Hepatocyte (in vitro differentiated cells): ENCODE measurements at regions not wholly inside any gene's neighbourhood (a gene's known extent, or its start where the extent isn't known, plus 50 kb on each side); places are given as distances from the start of the nearest gene placed in this dataset.

Experiments
- EZH2phosphoT487 ChIP-seq: fragments of 200-600 bp; sonication (generic); IDR thresholded peaks from one replicate; pipeline ENCODE4 v1.6.1; 2018; ENCODE audit warnings: antibody characterized with exemption, mild to moderate bottlenecking, low read depth, moderate library complexity; ENCODE audit not compliant: unreplicated experiment, severe bottlenecking
- TF ChIP-seq, protein P1 (sequence below): fragments of 200-600 bp; sonication (generic); IDR thresholded peaks from 2 replicates; pipeline ENCODE4 v1.5.1; 2016; ENCODE audit warnings: antibody characterized with exemption, mild to moderate bottlenecking; ENCODE audit not compliant: poor library complexity

DNA sequence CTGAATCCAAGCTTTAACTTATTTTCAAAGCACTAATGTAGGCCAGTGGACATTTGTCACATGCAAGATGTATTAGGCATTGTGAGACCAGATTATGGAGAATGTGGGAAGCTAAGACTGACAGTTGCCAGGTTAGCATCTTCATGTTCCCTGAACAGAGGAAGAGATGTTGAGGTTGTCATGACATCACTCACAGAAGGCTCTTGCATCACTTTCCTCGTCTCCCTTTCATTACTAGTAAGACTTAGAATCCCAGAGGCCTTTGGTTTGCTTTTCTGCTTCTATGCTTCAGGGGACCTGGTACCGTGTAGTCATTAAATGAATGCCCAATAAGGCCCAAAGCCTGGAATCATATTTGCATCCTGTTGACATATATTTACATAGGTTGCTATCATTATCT lies 76.4 kb upstream of the RPS23 start:
- TF ChIP-seq, protein P1, sequence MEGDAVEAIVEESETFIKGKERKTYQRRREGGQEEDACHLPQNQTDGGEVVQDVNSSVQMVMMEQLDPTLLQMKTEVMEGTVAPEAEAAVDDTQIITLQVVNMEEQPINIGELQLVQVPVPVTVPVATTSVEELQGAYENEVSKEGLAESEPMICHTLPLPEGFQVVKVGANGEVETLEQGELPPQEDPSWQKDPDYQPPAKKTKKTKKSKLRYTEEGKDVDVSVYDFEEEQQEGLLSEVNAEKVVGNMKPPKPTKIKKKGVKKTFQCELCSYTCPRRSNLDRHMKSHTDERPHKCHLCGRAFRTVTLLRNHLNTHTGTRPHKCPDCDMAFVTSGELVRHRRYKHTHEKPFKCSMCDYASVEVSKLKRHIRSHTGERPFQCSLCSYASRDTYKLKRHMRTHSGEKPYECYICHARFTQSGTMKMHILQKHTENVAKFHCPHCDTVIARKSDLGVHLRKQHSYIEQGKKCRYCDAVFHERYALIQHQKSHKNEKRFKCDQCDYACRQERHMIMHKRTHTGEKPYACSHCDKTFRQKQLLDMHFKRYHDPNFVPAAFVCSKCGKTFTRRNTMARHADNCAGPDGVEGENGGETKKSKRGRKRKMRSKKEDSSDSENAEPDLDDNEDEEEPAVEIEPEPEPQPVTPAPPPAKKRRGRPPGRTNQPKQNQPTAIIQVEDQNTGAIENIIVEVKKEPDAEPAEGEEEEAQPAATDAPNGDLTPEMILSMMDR, result no peak
- no peak for TF ChIP-seq EZH2phosphoT487
